Activated T-cell treated with anti-CD3 and anti-CD28 coated beads, Interleukin-2, amount 50 U/mL, for 48 hours (primary cell): ENCODE measurements at regions not wholly inside any gene's neighbourhood (a gene's known extent, or its start where the extent isn't known, plus 50 kb on each side); places are given as distances from the start of the nearest gene placed in this dataset.

Experiments used
- DNase-seq, 2 experiments: peaks; one replicate each; pipeline ENCODE4 v3.0.0-alpha.2; 2020

GRCh38 chr12:24113701-24114100 lies 164.2 kb upstream of the SOX5 start:
- no peak for DNase-seq

DNA sequence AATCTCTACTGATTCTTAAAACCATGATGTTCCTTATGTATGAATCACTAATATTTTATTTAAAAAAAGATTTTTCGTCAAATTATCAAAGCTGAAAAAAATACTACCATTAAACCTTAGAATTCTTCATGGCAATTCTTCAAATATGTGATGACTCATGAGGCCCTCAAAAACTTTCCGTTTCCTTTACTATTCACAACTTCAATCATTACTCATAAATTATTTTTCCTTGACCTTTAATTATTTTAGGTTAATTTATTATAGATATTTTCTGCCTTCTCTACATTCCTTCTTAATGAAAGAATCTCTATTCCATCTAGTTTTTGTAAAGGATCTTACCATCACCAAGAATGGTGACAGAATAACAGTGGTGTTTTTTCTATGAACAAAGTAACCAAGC lies 162.1 kb upstream of the SOX5 start:
- no peak for DNase-seq

GRCh38 chr12:24111086-24111485 lies 161.6 kb upstream of the SOX5 start:
- no peak for DNase-seq

GRCh38 chr12:24109381-24110039 lies 160.0 kb upstream of the SOX5 start:
- DNase-seq: no peak

DNA sequence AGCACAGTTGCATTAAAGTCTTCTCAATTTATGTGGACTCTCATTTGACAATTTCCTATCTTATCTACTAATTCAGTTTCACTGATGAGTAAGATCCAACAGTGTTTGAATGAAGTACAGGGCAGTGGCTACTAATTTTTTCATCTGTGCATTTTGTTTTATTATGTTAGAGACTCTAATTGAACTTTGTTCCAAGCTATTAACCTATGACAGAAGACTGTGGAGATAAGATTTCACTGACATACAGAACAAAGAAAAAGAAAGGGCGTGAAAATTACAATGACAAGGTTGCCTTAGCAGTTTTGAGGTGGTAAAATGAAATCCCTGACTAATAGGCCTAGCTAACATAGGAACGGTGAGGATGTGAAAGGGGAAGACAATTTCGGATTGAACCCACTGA lies 153.2 kb upstream of the SOX5 start:
- DNase-seq: no peak

GRCh38 chr12:24099576-24099975 lies 150.1 kb upstream of the SOX5 start:
- no peak for DNase-seq

GRCh38 chr12:24095245-24095644 lies 145.8 kb upstream of the SOX5 start:
- DNase-seq: no peak

DNA sequence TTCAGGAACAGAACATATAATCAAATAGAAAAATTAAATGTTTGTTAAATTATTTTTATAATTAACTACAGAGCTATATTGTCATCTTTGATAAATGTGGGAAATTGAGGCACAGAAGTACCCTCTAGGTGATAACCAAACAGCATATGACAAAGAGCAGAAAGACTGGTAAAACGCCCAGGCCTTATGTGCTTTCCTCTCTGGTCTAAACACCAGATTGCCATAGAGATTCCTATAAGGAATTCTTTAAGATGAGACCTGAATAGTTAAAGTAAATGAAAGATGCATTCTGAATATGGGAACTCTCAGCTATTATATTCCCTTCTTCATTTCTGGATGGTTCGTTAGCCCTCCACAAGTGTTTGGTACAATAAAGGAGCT lies 140.0 kb upstream of the SOX5 start:
- DNase-seq: no peak

DNA sequence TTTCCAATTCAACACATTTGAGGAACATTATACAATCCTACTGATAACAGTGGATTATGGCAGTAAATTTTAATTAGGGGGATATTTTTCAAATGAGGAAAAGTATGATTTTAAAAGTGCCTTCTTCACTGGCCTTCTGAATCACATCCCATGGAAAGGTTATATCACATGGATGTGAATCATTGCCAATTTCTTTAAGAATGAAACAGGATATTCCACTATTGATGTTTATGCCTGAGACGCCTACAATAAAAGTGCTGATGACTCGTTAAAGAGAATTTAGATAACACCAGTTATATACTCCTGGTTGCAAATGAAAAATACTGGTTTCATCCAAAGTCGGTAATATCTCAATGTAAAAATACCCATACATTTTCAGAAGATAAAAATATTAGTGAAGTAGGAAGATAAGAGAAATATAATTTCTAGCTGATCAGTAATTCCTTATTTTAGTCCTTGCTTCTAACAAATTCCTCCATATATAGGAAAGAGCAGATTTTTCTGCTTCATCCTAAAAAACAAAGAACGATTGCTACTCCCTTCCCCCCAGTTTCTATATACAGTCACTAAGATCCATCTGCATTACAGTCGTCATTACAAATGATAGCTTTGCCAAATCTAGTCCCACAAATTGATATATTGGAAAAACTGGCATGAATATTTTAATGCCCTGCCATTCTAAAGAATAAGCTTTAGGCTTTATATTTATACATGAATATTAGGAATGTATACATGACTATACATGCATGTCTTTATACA lies 139.5 kb upstream of the SOX5 start:
- no peak for DNase-seq

DNA sequence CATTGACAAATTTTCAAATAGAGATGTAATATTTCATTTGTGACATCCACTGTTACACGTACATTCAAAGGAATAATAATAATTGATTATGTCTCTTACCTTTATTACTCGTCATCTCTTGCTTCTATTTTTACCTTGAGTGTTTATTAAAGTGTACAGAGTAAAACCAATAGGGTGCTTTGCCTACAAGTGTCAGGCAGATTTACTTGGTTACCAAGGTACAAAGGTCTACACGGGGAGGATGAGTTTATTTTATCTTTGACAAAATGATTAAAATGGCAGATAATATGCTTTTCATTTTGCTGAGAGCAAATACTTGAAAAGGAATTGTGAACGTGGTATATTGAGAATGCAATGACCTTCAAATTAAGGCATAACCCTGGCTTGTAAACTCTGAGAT lies 137.8 kb upstream of the SOX5 start:
- DNase-seq: no peak

- DNase-seq: no peak
Observed at GRCh38 chr12:24084800-24085199, 135.3 kb upstream of the SOX5 start.

DNA sequence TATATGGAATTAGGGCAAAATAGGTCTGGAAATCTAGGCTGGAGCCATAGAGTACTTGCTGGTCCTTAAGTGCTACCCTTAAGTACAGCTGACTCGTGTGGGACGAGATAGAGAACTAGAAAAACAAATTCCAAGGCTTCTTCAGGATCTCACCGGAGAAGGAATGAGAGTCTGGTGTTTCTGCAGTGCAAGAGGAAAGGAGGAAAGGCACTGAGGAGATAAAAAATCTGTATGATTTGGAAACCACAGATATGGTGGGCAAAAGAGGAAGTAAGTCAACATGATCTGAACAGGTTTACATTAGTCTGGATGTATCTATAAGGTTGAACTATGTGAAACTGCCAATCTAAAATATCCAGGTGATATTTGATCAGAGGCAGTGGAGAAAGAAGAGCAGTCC lies 134.4 kb upstream of the SOX5 start:
- DNase-seq: no peak

- no peak for DNase-seq
Observed at GRCh38 chr12:24081606-24082005, 132.1 kb upstream of the SOX5 start.

- no peak for DNase-seq
Observed at GRCh38 chr12:24081092-24081529, 131.6 kb upstream of the SOX5 start.

DNA sequence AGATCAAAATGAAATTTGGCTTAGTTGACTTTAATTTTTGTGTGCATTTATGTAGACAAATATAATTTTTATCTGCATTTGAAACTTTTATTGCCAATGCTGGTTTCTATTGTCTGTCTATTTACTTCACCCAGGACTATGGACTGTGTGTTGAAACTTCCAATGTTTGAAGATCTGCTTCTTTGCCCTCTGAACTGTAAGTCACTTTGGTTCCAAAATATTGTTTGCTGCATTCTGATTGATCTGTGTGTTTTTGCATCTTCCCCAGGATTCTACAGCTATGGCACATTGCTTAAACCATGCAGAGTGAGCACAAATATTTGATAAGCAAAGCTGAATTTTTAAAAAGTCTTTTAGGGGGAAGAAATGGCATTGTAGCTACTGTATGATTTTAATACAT lies 131.0 kb upstream of the SOX5 start:
- DNase-seq: no peak

- DNase-seq: no peak
Observed at GRCh38 chr12:24079083-24079482, 129.6 kb upstream of the SOX5 start.

DNA sequence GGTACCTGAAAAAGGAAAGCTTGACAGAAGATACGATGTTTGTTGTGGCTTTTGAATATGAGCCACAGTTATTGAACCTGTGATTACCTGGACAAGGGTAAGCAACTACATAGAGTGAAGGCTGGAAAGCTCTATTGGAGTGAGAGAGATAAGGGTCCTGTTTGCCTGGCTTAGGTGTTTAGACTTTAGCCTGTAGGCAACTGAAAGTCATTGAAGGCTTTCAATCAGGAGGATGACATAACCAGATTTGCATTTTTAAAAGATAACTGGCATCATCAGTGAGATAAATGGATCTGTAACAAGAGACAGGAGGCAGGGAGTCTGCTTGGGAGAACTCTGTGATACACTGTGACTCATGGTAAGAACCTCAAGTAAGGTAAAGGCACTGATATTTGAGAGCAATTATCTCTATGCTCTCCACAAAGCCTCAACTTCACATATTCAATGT lies 128.9 kb upstream of the SOX5 start:
- no peak for DNase-seq

GRCh38 chr12:24077161-24077560 lies 127.7 kb upstream of the SOX5 start:
- DNase-seq: no peak

DNA sequence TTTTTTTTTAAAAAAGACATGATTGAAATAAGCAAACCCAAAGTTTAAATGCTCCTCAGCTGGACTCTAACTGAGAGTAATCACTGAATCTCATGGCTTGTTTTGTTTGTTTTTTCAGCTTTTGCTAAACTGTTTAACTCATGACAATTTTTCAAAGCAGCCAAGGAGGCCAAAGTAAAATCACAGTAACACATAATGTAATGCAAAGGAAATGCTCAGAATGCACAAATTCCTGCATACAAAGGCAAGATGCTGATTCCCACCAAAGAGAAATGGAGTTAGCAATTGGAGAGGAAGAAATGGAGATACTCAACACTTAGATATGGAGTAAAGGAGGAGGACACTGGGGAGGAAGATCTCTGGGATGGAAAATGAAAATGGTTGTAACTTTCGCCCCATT lies 126.2 kb upstream of the SOX5 start:
- DNase-seq: no peak

DNA sequence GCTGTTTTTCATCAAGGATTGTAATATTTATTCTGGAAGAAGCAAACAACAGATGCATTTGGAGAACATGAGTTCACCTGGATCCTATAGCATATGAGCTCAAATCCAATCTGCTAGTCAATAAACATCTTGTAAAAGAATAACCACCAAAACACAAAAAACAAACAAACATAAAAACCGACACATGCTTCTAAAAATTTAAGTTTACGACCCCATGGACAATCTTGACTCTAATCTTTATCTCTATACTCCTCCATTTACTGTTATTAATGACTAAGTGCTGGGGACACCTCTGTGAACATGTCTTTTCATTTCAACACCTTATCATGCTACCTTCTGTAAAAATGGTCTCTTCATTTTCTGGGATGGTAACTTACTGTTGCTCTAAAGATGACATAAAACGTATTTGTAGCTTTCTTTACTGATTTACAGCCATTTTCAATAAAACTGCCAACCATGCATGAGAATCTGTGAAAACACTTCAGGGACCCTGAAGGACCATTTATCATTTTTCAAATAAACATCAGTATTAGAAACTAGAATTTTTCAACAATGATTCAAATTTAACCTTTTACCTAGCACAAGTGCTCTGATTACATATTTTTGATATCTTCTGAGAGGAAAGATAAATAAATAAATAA lies 123.8 kb upstream of the SOX5 start:
- DNase-seq: no peak

DNA sequence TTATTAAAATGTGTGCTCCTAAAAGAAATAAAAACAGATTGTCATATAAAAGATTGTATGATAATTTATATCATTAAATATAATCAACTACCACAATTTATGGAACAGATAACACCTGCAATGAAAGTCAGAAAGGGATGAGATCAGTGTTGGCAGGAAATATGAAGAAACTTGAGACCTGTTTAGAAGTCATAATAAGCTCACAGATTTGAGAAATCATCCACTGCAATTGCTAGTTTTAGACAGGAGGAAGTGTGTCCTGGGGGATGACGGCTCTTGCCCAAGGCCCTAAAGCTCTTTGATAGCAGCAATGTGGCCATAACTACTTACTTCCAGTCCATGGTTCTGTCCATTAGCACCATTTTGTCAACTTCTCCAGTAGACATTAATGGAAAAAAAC lies 122.8 kb upstream of the SOX5 start:
- no peak for DNase-seq

DNA sequence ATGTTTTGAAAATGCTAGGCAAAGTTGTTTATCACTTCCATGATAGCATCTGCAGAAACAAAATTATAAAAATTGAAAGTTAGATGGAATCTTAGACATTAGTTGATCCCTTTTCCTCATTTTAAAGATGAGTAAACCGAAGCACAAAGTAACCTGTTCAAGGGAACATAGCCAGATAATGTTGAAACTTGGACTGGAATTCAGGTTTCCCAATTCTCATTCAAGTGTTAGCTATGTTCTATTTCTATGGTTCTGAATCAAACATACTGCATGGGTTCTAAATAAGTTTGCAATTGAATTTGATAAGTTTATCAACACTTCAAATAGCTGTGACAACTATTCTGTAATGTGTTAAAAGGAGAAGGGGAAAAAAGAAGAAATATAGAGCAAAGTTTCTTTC lies 122.4 kb upstream of the SOX5 start:
- DNase-seq: no peak

GRCh38 chr12:24069532-24070395 lies 120.3 kb upstream of the SOX5 start:
- DNase-seq: no peak
